Nephron (organoid): ENCODE measurements at regions not wholly inside any gene's neighbourhood (a gene's known extent, or its start where the extent isn't known, plus 50 kb on each side); places are given as distances from the start of the nearest gene placed in this dataset.

Experiments used
- H3K27ac Mint-ChIP-seq, 3 experiments: 2 replicates each; pipeline ENCODE4 v1.8.0; 2020; ENCODE audit warnings: mixed read lengths in 3 of 3, mild to moderate bottlenecking in 2 of 3, moderate library complexity in 1 of 3
- H3K27me3 Mint-ChIP-seq: 2 replicates; pipeline ENCODE4 v1.8.0; 2021; ENCODE audit warnings: low read depth, mild to moderate bottlenecking, moderate library complexity, mixed read lengths
- H3K36me3 Mint-ChIP-seq: 2 replicates; pipeline ENCODE4 v1.8.0; 2020; ENCODE audit warnings: low read depth, mixed read lengths
- H3K4me1 Mint-ChIP-seq: 2 replicates; pipeline ENCODE4 v1.8.0; 2020; ENCODE audit warnings: mixed read lengths
- H3K4me3 Mint-ChIP-seq, 3 experiments: 2 replicates each; pipeline ENCODE4 v1.8.0; 2020; ENCODE audit warnings: mild to moderate bottlenecking in 3 of 3, mixed read lengths in 3 of 3, moderate library complexity in 2 of 3
- H3K9me3 Mint-ChIP-seq: 2 replicates; pipeline ENCODE4 v1.8.0; 2020; ENCODE audit warnings: mixed read lengths
- TF ChIP-seq, protein P1 (sequence below), 3 experiments: fragments of 200-600 bp; sonication (generic); IDR thresholded peaks; one replicate each; pipeline ENCODE4 v1.5.0; 2021; ENCODE audit warnings: antibody characterized with exemption in 3 of 3; ENCODE audit not compliant: unreplicated experiment in 3 of 3

DNA sequence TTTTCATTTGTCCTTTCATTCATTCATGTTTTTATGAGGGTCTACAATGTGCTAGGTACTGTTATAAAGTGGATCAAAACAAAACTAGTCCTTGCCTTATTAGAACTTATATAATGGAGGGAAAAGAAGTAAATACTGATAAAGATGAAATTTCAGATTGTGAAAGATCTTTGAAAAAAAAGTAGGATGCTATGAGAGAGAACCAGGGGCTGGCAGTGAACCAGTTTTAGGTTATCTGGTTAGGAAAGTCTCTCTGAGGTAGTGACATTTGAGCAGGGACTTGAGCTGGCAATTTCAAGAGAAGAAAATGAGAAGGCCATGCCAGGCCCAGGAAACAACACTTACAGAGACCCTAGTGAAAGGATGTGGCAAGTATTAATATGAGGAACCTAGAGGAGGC is 57.3 kb upstream of the E2F7 start:
- TF ChIP-seq, protein P1, sequence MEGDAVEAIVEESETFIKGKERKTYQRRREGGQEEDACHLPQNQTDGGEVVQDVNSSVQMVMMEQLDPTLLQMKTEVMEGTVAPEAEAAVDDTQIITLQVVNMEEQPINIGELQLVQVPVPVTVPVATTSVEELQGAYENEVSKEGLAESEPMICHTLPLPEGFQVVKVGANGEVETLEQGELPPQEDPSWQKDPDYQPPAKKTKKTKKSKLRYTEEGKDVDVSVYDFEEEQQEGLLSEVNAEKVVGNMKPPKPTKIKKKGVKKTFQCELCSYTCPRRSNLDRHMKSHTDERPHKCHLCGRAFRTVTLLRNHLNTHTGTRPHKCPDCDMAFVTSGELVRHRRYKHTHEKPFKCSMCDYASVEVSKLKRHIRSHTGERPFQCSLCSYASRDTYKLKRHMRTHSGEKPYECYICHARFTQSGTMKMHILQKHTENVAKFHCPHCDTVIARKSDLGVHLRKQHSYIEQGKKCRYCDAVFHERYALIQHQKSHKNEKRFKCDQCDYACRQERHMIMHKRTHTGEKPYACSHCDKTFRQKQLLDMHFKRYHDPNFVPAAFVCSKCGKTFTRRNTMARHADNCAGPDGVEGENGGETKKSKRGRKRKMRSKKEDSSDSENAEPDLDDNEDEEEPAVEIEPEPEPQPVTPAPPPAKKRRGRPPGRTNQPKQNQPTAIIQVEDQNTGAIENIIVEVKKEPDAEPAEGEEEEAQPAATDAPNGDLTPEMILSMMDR (IDR thresholded peaks at IDR 0.05; ENCODE audit: unreplicated experiment in 3 of 3): no peak
- Mint-ChIP-seq H3K9me3 (no peaks in the 10 kb centered on the region), H3K27me3 (no peaks in the 10 kb centered on the region), H3K36me3 (no peaks in the 10 kb centered on the region), H3K4me3 (no peak overlapping the region), H3K27ac (no peak overlapping the region), H3K4me1 (no peaks in the 10 kb centered on the region)

- no peak overlapping the region for H3K27ac Mint-ChIP-seq
- H3K4me3 Mint-ChIP-seq: no peak overlapping the region
- no peaks in the 10 kb centered on the region for H3K9me3 Mint-ChIP-seq
- TF ChIP-seq, protein P1 (IDR thresholded peaks at IDR 0.05; ENCODE audit: unreplicated experiment in 3 of 3): no peak
- H3K36me3 Mint-ChIP-seq: no peaks in the 10 kb centered on the region
- no peaks in the 10 kb centered on the region for H3K27me3 Mint-ChIP-seq
- H3K4me1 Mint-ChIP-seq: no peaks in the 10 kb centered on the region
Observed at GRCh38 chr12:77122236-77122635, 56.9 kb upstream of the E2F7 start.

DNA sequence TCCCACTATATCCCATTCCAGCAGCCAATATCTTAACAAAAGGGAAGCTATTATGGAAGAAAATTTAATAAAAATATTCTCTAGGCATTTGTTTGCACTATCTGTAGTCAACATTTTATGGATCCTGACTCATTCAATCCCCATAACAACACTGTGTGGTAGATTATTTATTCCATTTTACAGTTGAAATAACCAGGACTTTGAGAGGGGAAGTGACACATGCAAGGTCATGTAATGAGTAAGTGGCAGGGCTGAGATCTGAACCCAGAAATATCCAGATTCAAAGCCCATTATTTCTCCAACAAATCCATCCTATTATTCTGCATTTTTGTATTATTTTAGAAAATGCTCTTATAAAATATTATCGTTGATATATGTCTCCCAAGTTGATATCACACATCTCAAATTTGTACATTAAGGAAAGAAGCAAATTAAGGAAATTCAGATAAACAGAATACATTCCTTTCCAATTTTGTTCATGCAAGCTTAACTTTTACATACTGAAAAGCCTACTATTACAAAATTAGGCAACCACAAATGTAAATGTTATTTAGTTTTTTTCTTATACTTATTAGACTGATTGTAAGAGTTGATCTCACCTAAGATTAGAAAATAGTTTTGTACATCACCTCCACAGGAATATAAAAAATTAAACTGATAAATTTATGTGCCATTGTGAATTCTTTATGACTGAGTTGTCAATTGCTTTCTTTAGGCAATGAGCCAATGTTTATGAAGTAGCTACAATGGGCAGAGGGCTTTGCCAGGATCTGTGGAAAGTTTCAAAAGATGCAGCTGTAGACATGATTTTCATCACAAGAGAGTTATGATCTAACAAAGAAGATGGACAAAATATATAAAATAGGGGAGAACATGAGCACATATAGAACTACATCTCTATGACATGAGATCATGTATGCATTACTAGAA is 55.1 kb upstream of the E2F7 start:
- Mint-ChIP-seq H3K27me3 (no peaks in the 10 kb centered on the region), H3K27ac (no peak overlapping the region), H3K4me3 (no peak overlapping the region), H3K9me3 (no peaks in the 10 kb centered on the region), H3K36me3 (no peaks in the 10 kb centered on the region), H3K4me1 (no peaks in the 10 kb centered on the region)
- TF ChIP-seq, protein P1 (IDR thresholded peaks at IDR 0.05; ENCODE audit: unreplicated experiment in 3 of 3): no peak

DNA sequence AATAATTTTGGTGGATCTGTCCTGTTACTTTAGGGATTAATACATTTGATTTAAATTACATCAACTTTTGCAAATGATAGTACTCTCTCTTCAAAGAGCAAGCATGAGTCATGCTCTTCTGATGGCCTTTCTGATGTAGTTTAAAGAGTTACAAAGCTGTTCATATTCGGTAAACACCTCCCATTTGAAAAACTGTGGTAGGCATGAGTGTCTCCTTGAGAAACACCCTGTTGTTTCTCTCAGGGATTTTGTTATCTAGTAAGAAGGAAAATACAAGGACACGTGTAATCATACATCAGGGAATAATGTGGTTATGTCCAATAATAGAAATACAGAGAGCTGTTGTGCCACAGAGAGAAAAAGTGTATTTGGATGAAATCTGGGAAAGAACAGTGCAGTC is 53.3 kb upstream of the E2F7 start:
- H3K4me3 Mint-ChIP-seq: no peak overlapping the region
- H3K27ac Mint-ChIP-seq: no peak overlapping the region
- TF ChIP-seq, protein P1 (IDR thresholded peaks at IDR 0.05; ENCODE audit: unreplicated experiment in 3 of 3): no peak
- H3K27me3 Mint-ChIP-seq: no peaks in the 10 kb centered on the region
- H3K36me3 Mint-ChIP-seq: no peaks in the 10 kb centered on the region
- no peaks in the 10 kb centered on the region for H3K4me1 Mint-ChIP-seq
- H3K9me3 Mint-ChIP-seq: no peaks in the 10 kb centered on the region

DNA sequence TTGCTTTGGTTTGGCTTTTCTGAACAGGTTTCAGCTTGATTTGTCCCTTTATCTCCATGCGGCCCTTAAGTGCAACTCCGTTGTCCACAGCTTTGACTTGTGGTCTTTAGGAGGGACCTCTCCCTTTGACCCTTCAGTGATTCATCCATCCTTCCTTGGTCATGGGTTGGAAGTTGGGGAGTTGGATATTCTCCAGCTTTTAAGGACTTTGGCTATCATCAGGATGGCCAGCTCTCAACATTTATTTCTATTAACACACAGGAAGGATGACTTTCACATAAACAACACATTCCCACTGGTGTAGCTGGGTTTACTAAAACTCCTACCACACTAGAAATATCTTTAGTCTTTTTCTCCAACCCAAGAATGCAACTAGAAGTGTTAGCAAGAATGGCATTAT is 50.9 kb upstream of the E2F7 start:
- no peaks in the 10 kb centered on the region for H3K36me3 Mint-ChIP-seq
- H3K27me3 Mint-ChIP-seq: no peaks in the 10 kb centered on the region
- no peaks in the 10 kb centered on the region for H3K4me1 Mint-ChIP-seq
- TF ChIP-seq, protein P1 (IDR thresholded peaks at IDR 0.05; ENCODE audit: unreplicated experiment in 3 of 3): no peak
- no peak overlapping the region for H3K27ac Mint-ChIP-seq
- peaks cover 4% of the 10 kb centered on the region for H3K9me3 Mint-ChIP-seq
- no peak overlapping the region for H3K4me3 Mint-ChIP-seq

DNA sequence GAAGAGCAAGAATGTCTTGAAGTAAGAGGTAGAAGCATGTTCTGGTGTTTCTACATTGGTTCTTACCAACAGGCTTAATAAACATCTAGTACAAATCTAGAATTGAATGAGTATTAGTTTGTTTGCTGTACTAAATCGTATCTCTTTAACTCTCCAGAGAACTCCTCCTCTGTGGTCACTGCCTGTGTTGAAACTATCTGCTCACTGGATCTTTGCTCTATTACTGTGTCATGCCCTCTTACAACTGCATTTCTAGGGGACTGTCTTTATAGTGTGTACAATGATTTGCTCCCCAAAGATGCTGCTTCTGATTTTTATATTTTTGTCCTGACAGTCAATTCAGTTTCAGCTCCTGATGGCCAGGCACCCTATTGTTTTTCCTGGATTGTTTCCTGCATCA is 50.1 kb upstream of the E2F7 start:
- H3K27me3 Mint-ChIP-seq: no peaks in the 10 kb centered on the region

More for the DNA sequence above, 50.1 kb upstream of the E2F7 start:
- TF ChIP-seq, protein P1 (IDR thresholded peaks at IDR 0.05; ENCODE audit: unreplicated experiment in 3 of 3): no peak
- no peak overlapping the region for H3K27ac Mint-ChIP-seq
- peaks cover 10% of the 10 kb centered on the region for H3K9me3 Mint-ChIP-seq
- H3K4me1 Mint-ChIP-seq: no peaks in the 10 kb centered on the region
- no peak overlapping the region for H3K4me3 Mint-ChIP-seq
- no peaks in the 10 kb centered on the region for H3K36me3 Mint-ChIP-seq
